H9 (cell line): ENCODE measurements at regions not wholly inside any gene's neighbourhood (a gene's known extent, or its start where the extent isn't known, plus 50 kb on each side); places are given as distances from the start of the nearest gene placed in this dataset.

Source experiments
- DNase-seq: peaks from one replicate; pipeline ENCODE4 v3.0.0-alpha.2; 2017
- H2AFZ ChIP-seq: one replicate; pipeline ENCODE4 v1.6.1; 2013; ENCODE audit warnings: mild to moderate bottlenecking, low read length, control low read depth, moderate library complexity
- H2AK5ac ChIP-seq: 2 replicates; pipeline ENCODE4 v1.6.1; 2013; ENCODE audit warnings: low read length, control low read depth, mixed read lengths; ENCODE audit not compliant: insufficient read length
- H2BK120ac ChIP-seq: one replicate; pipeline ENCODE4 v1.6.1; 2013; ENCODE audit warnings: low read depth, mild to moderate bottlenecking, low read length, control low read depth, inconsistent platforms; ENCODE audit not compliant: poor library complexity, severe bottlenecking
- H2BK12ac ChIP-seq: 2 replicates; pipeline ENCODE4 v1.6.1; 2013; ENCODE audit warnings: low read length, control low read depth, mixed read lengths, low read depth; ENCODE audit not compliant: insufficient read length
- H2BK15ac ChIP-seq: 2 replicates; pipeline ENCODE4 v1.6.1; 2013; ENCODE audit warnings: low read depth, low read length, control low read depth
- H2BK20ac ChIP-seq: one replicate; pipeline ENCODE4 v1.6.1; 2013; ENCODE audit warnings: low read depth, mild to moderate bottlenecking, low read length, control low read depth, inconsistent platforms; ENCODE audit not compliant: poor library complexity, severe bottlenecking
- H2BK5ac ChIP-seq: 2 replicates; pipeline ENCODE4 v1.6.1; 2013; ENCODE audit warnings: low read length, control low read depth, mixed read lengths; ENCODE audit not compliant: insufficient read length
- H3K14ac ChIP-seq: 2 replicates; pipeline ENCODE4 v1.6.1; 2013; ENCODE audit warnings: low read length, control low read depth; ENCODE audit not compliant: insufficient read depth
- H3K18ac ChIP-seq: 2 replicates; pipeline ENCODE4 v1.6.1; 2013; ENCODE audit warnings: low read depth, mild to moderate bottlenecking, mixed read lengths, low read length, control low read depth; ENCODE audit not compliant: insufficient read length
- H3K23ac ChIP-seq: 2 replicates; pipeline ENCODE4 v1.6.1; 2013; ENCODE audit warnings: low read length, control low read depth, mixed read lengths, low read depth; ENCODE audit not compliant: insufficient read length
- H3K23me2 ChIP-seq: 2 replicates; pipeline ENCODE4 v1.6.1; 2013; ENCODE audit warnings: low read depth, mild to moderate bottlenecking, mixed read lengths, low read length, control low read depth; ENCODE audit not compliant: insufficient read length, poor library complexity, severe bottlenecking
- H3K27ac ChIP-seq: 2 replicates; pipeline ENCODE4 v1.5.1; 2013; ENCODE audit warnings: low read length, control low read depth, mixed read lengths, low read depth; ENCODE audit not compliant: insufficient read length
- H3K27me3 ChIP-seq: 2 replicates; pipeline ENCODE4 v1.6.1; 2013; ENCODE audit warnings: low read length, control low read depth, inconsistent platforms; ENCODE audit not compliant: insufficient read depth
- H3K4ac ChIP-seq: 2 replicates; pipeline ENCODE4 v1.6.1; 2013; ENCODE audit warnings: low read depth, mild to moderate bottlenecking, control low read depth, inconsistent platforms, low read length, moderate library complexity
- H3K4me1 ChIP-seq: 2 replicates; pipeline ENCODE4 v1.6.1; 2013; ENCODE audit warnings: low read length, control low read depth, inconsistent platforms; ENCODE audit not compliant: insufficient read depth
- H3K4me2 ChIP-seq: 2 replicates; pipeline ENCODE4 v1.6.1; 2013; ENCODE audit warnings: low read length, control low read depth, mixed read lengths; ENCODE audit not compliant: insufficient read length, insufficient read depth
- H3K56ac ChIP-seq: 2 replicates; pipeline ENCODE4 v1.6.1; 2013; ENCODE audit warnings: low read depth, mild to moderate bottlenecking, mixed read lengths, low read length, control low read depth; ENCODE audit not compliant: insufficient read length
- H3K79me1 ChIP-seq: 2 replicates; pipeline ENCODE4 v1.6.1; 2013; ENCODE audit warnings: low read depth, mild to moderate bottlenecking, moderate library complexity, low read length, control low read depth, inconsistent platforms; ENCODE audit not compliant: insufficient read depth, poor library complexity, severe bottlenecking
- H3K79me2 ChIP-seq: 2 replicates; pipeline ENCODE4 v1.6.1; 2013; ENCODE audit warnings: low read length, control low read depth, inconsistent platforms; ENCODE audit not compliant: insufficient read depth
- H3K9ac ChIP-seq: 2 replicates; pipeline ENCODE4 v1.6.1; 2013; ENCODE audit warnings: low read length, control low read depth, mixed read lengths; ENCODE audit not compliant: insufficient read length; ENCODE audit errors: extremely low read depth
- H3K9me3 ChIP-seq: one replicate; pipeline ENCODE4 v1.6.1; 2013; ENCODE audit warnings: low read depth, low read length, inconsistent platforms; ENCODE audit not compliant: control insufficient read depth
- H3T11ph ChIP-seq: one replicate; pipeline ENCODE4 v1.6.1; 2013; ENCODE audit warnings: mild to moderate bottlenecking, low read length, control low read depth, inconsistent platforms
- H4K20me1 ChIP-seq: one replicate; pipeline ENCODE4 v1.6.1; 2013; ENCODE audit not compliant: control insufficient read depth, insufficient read length, insufficient read depth
- H4K5ac ChIP-seq: 2 replicates; pipeline ENCODE4 v1.6.1; 2013; ENCODE audit warnings: low read depth, mild to moderate bottlenecking, mixed read lengths, low read length, control low read depth; ENCODE audit not compliant: insufficient read length
- H4K8ac ChIP-seq: replicated peaks from 2 replicates; pipeline ENCODE4 v1.6.1; 2013; ENCODE audit warnings: low read length, control low read depth, mixed read lengths, low read depth; ENCODE audit not compliant: insufficient read length
- H4K91ac ChIP-seq: 2 replicates; pipeline ENCODE4 v1.6.1; 2013; ENCODE audit warnings: low read depth, mild to moderate bottlenecking, moderate library complexity, mixed read lengths, low read length, control low read depth; ENCODE audit not compliant: insufficient read length
- H3K27ac Mint-ChIP-seq, 3 experiments: 2 replicates in 2 of 3; 3 replicates in 1 of 3; pipeline ENCODE4 v1.8.0; 2020 to 2021; ENCODE audit warnings: mixed read lengths in 3 of 3, mild to moderate bottlenecking in 1 of 3, moderate library complexity in 1 of 3
- H3K27me3 Mint-ChIP-seq: 2 replicates; pipeline ENCODE4 v1.8.0; 2021; ENCODE audit warnings: low read depth, mild to moderate bottlenecking, moderate library complexity, mixed read lengths
- H3K36me3 Mint-ChIP-seq, 3 experiments: 2 replicates in 2 of 3; 3 replicates in 1 of 3; pipeline ENCODE4 v1.8.0; 2020 to 2021; ENCODE audit warnings: low read depth in 3 of 3, mixed read lengths in 3 of 3; ENCODE audit not compliant: insufficient read depth in 1 of 3
- H3K4me1 Mint-ChIP-seq, 2 experiments: 2 replicates each; pipeline ENCODE4 v1.8.0; 2020; ENCODE audit warnings: mixed read lengths in 2 of 2
- H3K4me3 Mint-ChIP-seq, 2 experiments: 2 replicates in 1 of 2; 3 replicates in 1 of 2; pipeline ENCODE4 v1.8.0; 2020 to 2021; ENCODE audit warnings: mild to moderate bottlenecking in 2 of 2, mixed read lengths in 2 of 2, moderate library complexity in 1 of 2
- H3K9me3 Mint-ChIP-seq, 2 experiments: 2 replicates in 1 of 2; 3 replicates in 1 of 2; pipeline ENCODE4 v1.8.0; 2020; ENCODE audit warnings: mild to moderate bottlenecking in 2 of 2, mixed read lengths in 2 of 2, moderate library complexity in 1 of 2
- CTCF ChIP-seq: fragments of 200-600 bp; sonication (generic); conservative IDR thresholded peaks from 3 replicates; pipeline ENCODE4 v1.8.0; 2021; ENCODE audit warnings: antibody characterized with exemption, mild to moderate bottlenecking
- WGBS: extraction: QIAGEN DNeasy Blood & Tissue Kit; methylation state at CpG from one replicate; pipeline ENCODE4 v1.1.7; 2013; ENCODE audit warnings: missing lambda C conversion rate, low lambda C conversion rate, mixed read lengths; ENCODE audit not compliant: insufficient read length; ENCODE audit errors: extremely low coverage; 5-methylcytosine and 5-hydroxymethylcytosine counted together

- H3K9me3 Mint-ChIP-seq, result no peaks in the 10 kb centered on the region; a peak in 2 of 5 replicates
- H2BK12ac ChIP-seq, result no peak overlapping the region
Measured at GRCh38 chr6:137970368-137970767, 103.3 kb downstream of the TNFAIP3 start.

More at GRCh38 chr6:137970368-137970767, 103.3 kb downstream of the TNFAIP3 start:
- Mint-ChIP-seq H3K4me1 (peaks cover 3 to 6% of the 10 kb centered on the region in 2 experiments), H3K36me3 (no peaks in the 10 kb centered on the region), H3K27me3 (no peaks in the 10 kb centered on the region; the same call in 1 of the 2 replicates), H3K27ac (no peak overlapping the region; a peak in 1 of 7 replicates), H3K4me3 (no peak overlapping the region)
- Histone ChIP-seq H2AFZ (no peak overlapping the region), H2BK120ac (no peak overlapping the region), H3K23ac (no peak overlapping the region), H3T11ph (no peak overlapping the region), H2AK5ac (no peak overlapping the region), H3K9me3 (no peaks in the 10 kb centered on the region), H3K14ac (no peak overlapping the region), H3K79me1 (no peaks in the 10 kb centered on the region), H3K56ac (no peak overlapping the region), H2BK5ac (no peak overlapping the region), H3K79me2 (no peaks in the 10 kb centered on the region), H3K4me1 (no peaks in the 10 kb centered on the region), H3K27ac (no peak overlapping the region), H3K23me2 (no peaks in the 10 kb centered on the region), H3K9ac (no peak overlapping the region), H4K8ac (no peak overlapping the region), H4K5ac (no peak overlapping the region), H3K4me2 (no peak overlapping the region), H3K18ac (no peak overlapping the region), H3K27me3 (no peaks in the 10 kb centered on the region), H2BK20ac (no peak overlapping the region), H2BK15ac (no peak overlapping the region), H3K4ac (no peak overlapping the region), H4K20me1 (no peaks in the 10 kb centered on the region), H4K91ac (no peak overlapping the region)
- no CpG with 5 or more reads among the region's 4 CpGs for WGBS
- TF ChIP-seq CTCF, result no peak
- DNase-seq, result no peak
